GM06990 (cell line): ENCODE measurements at regions not wholly inside any gene's neighbourhood (a gene's known extent, or its start where the extent isn't known, plus 50 kb on each side); places are given as distances from the start of the nearest gene placed in this dataset.

Source experiments
- DNase-seq: peaks from one replicate; pipeline ENCODE4 v3.0.0-alpha.2; 2011; ENCODE audit not compliant: insufficient read length; ENCODE audit errors: extremely low read depth
- H3K27me3 ChIP-seq: replicated peaks from 2 replicates; pipeline ENCODE4 v1.6.0; 2011; ENCODE audit warnings: low read length; ENCODE audit not compliant: control insufficient read depth, insufficient read depth
- H3K36me3 ChIP-seq: 2 replicates; pipeline ENCODE4 v1.5.1; 2011; ENCODE audit warnings: low read length; ENCODE audit not compliant: control insufficient read depth, insufficient read depth
- H3K4me3 ChIP-seq: replicated peaks from 2 replicates; pipeline ENCODE4 v1.5.1; 2011; ENCODE audit warnings: low read depth, mild to moderate bottlenecking, control low read depth, low read length
- TF ChIP-seq, protein P1 (sequence below): IDR thresholded peaks from 2 replicates; pipeline ENCODE4 v1.5.1; 2011; ENCODE audit warnings: low read length, control low read depth, mild to moderate bottlenecking, inconsistent platforms; ENCODE audit not compliant: insufficient read depth, poor library complexity, severe bottlenecking

DNA sequence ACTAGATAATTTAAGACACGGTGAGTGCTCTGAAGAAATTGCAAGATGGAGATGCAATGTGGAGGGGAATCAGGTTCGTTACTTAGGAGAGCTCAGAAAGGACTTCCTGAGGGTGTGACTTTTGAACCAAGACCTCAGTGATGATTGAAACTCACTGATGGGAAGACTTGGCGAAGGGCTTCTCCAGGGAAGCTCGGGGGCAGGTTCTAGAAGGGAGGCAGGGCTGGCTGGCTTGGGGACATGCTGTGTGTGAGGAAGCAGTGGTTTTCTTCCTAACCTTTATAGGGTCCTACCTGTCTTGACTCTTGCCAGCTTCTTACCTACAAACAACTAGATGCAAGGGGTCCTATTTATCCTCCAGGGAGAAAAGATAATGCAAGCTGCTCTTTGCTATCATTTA, 637.9 kb downstream of the ACTR3B start:
- no peak overlapping the region for H3K4me3 ChIP-seq
- DNase-seq = no peak
- no peaks in the 10 kb centered on the region for H3K27me3 ChIP-seq
- no peaks in the 10 kb centered on the region for H3K36me3 ChIP-seq
- TF ChIP-seq, protein P1, sequence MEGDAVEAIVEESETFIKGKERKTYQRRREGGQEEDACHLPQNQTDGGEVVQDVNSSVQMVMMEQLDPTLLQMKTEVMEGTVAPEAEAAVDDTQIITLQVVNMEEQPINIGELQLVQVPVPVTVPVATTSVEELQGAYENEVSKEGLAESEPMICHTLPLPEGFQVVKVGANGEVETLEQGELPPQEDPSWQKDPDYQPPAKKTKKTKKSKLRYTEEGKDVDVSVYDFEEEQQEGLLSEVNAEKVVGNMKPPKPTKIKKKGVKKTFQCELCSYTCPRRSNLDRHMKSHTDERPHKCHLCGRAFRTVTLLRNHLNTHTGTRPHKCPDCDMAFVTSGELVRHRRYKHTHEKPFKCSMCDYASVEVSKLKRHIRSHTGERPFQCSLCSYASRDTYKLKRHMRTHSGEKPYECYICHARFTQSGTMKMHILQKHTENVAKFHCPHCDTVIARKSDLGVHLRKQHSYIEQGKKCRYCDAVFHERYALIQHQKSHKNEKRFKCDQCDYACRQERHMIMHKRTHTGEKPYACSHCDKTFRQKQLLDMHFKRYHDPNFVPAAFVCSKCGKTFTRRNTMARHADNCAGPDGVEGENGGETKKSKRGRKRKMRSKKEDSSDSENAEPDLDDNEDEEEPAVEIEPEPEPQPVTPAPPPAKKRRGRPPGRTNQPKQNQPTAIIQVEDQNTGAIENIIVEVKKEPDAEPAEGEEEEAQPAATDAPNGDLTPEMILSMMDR = no peak

DNA sequence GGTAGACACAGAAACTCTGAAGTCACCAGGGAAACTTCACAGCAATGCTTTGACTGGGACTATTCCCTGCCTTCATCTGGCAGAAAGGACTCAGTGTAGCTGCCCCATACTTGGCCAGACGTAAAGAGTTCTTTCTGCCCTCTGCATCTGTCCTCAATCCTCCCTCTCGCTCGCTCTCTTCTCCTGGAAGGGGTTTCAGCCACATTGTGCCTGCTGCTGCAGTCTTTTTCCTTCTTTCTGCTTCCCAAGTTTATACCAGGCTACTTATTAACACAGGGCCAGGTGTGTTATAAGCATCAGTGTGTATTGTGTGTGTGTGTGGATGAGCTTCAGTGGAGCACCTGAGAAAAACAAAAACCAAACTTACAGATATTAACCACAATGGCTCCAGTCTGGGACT, 638.4 kb downstream of the ACTR3B start:
- Histone ChIP-seq H3K4me3 (no peak overlapping the region), H3K27me3 (no peaks in the 10 kb centered on the region), H3K36me3 (no peaks in the 10 kb centered on the region)
- TF ChIP-seq, protein P1 = no peak
- no peak for DNase-seq

DNA sequence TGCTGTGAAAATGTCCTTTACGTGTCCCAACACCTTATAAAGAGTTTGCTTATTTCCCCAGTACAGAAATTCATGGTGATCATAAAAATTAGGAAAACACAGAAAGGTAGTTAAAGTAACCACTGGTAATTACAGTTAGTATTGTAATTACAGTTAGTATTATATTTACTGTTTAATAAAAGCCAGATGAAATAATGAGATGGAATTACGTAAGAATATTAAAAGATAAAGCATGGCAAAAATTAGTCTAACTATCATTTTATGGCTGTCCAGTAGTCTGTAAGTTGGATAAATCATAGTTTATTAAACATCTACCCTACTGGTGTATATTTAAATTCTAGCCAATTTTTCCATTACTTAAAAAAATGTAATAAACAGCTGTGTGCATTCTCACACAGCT, 638.8 kb downstream of the ACTR3B start:
- DNase-seq = no peak
- no peaks in the 10 kb centered on the region for H3K36me3 ChIP-seq
- TF ChIP-seq, protein P1 = no peak
- no peaks in the 10 kb centered on the region for H3K27me3 ChIP-seq
- H3K4me3 ChIP-seq = no peak overlapping the region

GRCh38 chr7:153398789-153399553, 639.4 kb downstream of the ACTR3B start:
- no peaks in the 10 kb centered on the region for H3K36me3 ChIP-seq
- TF ChIP-seq, protein P1 = no peak
- no peak for DNase-seq
- H3K27me3 ChIP-seq = no peaks in the 10 kb centered on the region
- no peak overlapping the region for H3K4me3 ChIP-seq

- TF ChIP-seq, protein P1 = no peak
- no peak overlapping the region for H3K4me3 ChIP-seq
- no peaks in the 10 kb centered on the region for H3K27me3 ChIP-seq
- no peak for DNase-seq
- no peaks in the 10 kb centered on the region for H3K36me3 ChIP-seq
These were observed 640.0 kb downstream of the ACTR3B start for GRCh38 chr7:153399554-153399940.
